GM18861 (cell line): ENCODE measurements at regions not wholly inside any gene's neighbourhood (a gene's known extent, or its start where the extent isn't known, plus 50 kb on each side); places are given as distances from the start of the nearest gene placed in this dataset.
"Not testable (repeated sequence)": the region's sequence is repeated elsewhere in the genome, so short reads cannot be mapped to it uniquely, and the experiment has no call there.

Experiments used
- ATAC-seq: cut with Tn5 transposase; IDR thresholded peaks from one replicate; pipeline ENCODE4 v1.9.1; 2021; ENCODE audit not compliant: unreplicated experiment

DNA sequence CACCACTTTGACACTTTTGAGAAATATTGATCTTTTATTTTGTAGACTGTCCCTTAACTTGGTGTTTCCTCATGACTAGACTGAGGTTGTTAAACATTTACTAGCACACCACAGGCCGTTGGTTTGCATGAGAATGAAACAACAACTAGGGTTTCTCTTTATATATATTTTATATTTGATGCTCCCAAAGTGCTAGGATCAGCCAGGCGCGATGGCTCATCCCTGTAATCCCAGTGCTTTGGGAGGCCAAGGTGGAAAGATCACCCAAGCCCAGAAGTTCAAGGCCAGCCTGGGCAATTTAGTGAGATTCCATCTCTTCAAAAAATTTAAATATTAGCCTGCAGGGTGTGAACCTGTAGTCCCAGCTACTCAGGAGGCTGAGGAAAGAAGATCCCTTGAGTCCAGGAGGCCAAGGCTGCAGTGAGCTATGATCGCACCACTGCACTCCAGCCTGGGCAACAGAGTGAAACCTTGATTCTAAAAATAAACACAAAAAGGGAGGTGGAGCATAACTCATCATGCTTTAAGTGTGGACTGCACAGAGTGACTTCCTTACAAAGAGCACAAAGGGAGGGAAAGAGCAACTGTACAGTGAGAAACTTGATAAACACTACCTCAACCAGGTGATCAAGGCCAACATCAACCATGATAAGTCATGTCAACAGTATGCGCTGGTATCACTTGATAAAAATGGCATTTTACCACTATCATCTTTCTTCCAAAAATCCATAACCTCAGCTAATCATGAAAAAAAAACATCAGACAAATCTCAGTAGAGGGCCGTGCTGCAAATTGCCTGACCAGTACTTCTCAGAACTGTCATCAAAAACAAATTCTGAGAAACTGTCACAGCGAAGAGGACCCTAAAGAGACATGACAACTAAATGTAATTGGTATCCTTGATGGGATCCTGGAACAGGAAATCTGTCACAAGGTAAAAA lies 72.8 kb upstream of the ATF7IP2 start:
- peak; percentile 87 for ATAC-seq

DNA sequence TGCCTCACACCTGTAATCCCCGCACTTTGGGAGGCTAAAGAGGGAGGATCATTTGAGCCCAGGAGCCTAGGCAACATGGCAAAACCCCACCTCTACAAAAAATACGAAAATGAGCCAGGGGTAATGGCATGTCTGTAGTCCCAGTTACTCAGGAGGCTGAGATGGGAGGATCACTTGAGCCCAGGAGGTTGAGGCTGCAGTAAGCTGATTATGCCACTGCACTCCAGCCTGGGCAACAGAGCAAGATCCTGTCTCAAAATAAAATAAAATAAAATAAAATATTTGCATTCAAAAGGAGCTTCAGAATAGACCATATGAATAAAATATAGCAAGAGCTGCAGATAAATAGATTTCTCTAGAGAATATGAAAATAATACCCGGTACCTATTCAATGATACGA lies 71.5 kb upstream of the ATF7IP2 start:
- no peak for ATAC-seq

DNA sequence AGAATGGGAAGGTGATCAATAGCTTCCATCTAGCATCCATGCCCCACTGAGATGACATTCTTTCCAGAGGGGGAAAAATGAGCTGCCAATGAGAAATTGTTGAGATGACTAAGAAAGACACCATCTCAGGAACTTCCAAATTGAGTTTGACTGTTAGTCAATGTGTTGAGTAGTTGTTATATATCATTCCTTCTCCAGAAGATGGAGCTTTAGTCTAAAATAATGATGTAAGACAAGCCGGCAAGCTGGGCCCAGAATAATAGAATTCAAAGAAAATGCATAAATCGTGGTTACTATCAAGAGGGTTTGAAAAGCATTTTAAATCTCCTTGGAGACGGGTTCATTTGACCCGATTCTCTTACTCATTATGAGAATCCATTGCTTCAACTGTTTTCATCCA lies 71.0 kb upstream of the ATF7IP2 start:
- ATAC-seq: no peak

DNA sequence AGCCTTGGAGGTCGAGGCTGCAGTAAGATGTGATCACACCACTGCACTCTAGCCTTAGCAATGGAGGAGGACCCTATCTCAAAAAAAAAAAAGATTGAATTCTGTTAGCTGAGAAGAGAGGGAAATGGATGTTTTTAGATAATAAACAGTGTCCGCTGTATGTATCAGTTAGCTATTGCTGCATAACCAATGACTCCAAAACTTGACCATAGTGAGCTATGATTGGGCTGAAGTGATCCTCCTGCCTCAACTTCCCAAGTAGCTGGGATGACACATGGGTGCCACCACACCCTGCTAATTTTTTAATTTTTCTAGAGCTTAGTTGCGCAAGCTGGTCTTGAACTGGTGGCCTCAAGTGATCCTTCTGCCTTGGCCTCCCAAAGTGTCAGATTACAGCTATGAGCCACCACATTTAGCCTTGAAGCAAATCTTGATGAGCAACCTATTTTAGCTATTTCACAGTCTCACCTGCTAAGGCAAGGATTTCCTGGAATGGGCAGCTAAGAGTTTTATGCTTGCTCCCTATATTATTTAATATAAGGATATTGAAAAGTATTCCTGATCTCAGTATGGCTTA lies 68.3 kb upstream of the ATF7IP2 start:
- no peak for ATAC-seq

DNA sequence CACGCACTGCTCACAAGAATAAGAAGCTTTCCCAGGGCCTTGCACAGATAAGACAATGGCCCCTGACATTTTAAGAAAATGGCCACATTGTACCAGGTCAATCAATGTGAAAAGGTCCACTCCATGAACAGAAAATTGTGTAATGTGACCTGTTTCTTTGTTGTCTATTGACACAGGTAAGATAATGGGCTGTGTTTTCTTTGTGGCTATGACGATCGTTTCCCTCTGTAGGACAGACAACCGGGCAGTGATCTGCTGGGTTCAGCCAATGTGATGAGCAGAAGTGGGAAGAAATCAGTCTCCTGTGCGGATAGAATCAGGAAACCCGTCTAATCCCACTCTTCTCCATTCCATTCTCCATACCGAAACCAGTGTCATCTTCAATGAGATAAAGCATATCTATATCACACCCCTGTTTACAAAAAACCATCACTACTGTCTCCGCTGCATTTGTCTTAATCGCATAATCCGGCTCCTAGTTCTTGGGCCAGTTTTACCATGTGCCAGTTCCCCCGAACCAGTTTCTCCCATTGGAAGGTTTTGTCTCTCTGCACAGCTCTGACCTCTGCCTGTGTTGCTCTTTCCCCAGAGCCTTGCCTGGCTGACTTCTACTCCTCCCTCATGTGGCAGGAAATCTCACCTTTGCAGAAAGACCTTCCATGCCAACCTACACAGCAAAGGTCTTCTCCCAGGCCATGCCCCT lies 66.9 kb upstream of the ATF7IP2 start:
- ATAC-seq: no peak

DNA sequence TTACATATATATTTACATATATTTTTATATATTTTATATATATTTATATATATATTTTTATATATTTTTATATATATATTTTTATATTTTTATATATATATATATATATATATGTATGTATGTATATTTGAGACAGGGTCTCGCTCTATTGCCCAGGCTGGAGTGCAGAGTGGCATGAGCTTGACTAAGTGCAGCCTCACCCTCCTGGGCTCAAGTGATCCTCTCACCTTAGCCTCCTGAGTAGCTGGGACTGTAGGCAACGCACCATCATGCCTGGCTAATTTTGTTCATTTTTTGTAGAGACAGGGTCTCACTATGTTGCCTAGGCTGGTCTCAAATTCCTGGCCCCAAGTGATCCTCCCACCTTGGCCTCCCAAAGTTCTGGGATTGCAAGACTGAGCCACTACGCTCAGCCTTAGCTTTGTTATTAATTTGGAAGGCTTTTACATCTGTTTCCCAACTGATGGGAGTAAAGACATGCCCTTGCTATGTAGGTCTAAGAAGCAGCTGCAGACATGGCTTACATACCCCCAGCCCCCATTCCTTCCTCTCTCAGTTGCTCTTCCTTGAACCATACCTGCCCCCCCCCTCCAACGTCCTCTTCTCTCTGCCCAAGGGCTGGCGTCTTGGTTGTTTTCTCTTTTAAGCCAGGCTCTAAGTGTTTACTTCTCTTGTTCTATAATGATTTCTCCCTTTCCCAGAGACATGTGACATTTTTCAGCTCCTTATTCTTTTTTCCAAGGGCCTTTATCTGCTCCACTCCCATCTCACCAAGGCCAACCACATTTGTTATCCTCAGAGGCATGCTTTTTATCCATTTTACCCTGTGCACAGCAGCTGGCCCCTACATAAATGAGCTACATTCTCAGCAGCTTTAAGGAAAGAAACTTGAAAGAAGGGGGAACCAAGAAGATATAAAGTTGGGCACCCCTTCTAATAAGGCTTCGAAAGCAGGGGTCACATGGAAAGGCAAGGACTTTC lies 64.2 kb upstream of the ATF7IP2 start:
- ATAC-seq: no peak

DNA sequence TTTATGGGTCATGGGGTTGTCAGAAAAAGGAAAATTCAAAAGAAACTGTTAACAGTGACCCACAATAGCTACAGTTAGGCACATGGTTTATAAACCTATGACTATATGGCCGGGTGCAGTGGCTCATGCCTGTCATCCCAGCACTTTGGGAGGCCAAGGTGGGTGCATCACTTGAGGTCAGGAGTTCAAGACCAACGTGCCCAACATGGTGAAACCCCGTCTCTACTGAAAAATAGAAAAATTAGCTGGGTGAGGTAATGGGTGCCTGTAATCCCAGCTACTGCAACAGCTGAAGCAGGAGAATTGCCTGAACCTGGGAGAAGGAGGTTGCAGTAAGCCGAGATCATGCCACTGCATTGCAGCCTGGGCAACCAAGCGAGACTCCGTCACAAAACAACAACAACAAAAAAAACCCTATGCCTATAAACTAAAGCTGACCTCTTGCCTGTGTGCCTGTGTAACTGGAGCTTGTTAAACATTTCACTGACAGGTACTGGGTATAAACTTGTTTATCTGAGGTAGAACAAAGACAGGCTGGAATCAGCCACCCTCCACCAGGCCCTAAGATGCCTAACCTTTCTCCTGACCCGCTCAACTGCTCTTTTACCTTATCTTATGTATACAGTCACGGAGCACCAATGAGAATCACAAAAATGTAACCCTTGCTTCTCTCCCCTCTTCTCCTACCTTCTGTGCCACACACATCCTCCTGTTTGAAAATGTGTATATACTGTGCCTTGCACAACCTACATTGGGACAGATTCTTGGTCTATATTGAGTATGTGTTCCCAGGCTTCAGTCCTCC lies 62.9 kb upstream of the ATF7IP2 start:
- no peak for ATAC-seq

DNA sequence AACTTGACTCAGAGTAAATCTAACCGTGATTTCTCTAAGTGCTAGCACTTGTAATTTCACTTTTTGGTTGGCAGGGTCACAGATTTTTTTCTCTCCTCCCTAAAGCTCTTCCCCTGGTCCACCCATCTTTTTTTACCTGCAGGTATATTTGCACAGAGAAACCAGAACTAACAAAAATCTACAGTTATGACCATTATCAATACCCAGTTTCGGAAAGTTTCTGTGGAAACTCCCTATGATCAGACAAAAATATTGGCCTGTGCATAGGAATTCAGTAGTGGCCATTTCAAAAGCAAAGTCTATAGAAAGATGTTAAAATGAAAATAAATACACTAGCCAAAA lies 62.4 kb upstream of the ATF7IP2 start:
- no peak for ATAC-seq

DNA sequence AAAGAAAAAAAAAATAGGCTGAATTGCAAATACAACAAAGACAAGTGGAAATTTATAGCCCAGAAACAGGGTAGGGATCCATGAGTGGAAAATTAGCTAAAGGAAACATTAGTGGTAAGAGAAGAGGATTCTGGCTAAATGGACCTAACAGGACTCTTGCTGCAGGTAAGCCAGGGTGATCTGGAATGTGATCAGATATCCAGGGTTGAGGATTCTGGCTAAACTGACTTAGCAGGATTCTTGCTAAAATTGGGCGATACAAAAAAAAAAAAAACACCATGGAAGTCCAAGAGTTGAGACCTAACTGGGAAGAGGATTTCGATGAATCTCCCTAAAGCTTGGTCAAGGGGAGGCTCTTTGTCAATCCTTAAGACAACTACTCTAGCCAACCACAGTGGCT lies 61.7 kb upstream of the ATF7IP2 start:
- ATAC-seq: no peak

DNA sequence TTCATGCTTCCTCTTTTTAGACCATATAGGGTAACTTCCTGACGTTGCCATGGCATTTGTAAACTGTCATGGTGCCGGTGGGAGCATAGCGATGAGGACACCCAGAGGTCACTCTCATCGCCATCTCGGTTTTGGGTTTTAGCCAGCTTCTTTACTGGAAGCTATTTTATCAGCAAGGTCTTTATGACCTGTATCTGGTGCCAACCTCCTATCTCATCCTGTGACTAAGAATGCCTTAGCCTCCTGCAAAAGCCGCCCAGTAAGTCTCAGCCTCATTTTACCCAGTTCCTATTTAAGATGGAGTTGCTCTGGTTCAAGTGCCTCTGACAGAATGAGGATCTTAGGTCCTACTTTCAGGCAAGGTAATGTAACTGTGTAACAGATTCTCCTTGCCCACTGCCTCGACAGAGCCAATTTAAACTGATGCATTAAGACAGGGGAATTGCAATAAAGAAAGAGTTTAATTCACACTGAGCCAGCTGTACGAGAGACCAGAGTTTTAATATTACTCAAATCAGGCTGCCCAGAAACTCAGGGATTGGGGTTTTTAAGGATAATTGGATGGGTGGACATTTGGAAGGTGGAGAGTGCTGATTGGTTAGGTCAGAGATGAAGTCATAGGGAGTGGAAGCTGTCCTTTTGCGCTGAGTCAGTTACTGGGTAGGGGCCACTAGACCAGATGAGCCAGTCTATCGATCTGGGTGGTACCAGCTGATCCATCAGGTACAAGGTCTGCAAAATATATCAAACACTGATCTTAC lies 59.9 kb upstream of the ATF7IP2 start:
- ATAC-seq: no peak

DNA sequence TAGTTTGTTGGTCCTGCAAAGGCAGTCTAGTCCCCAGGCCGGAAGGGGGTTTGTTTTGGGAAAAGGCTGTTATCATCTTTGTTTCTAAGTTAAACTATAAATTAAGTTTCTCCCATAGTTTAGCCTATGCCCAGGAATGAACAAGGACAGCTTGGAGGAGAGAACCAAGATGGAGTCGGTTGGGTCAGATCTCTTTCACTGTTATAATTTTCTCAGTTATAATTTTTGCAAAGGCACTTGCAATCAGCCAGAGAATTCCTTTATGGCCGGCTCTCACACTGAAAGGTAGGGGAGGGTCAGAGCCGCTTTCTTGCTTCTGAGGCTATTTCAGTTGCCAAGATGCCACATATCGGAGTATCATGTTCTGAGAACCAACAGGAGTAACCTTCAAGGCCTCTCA lies 59.2 kb upstream of the ATF7IP2 start:
- ATAC-seq: no peak

DNA sequence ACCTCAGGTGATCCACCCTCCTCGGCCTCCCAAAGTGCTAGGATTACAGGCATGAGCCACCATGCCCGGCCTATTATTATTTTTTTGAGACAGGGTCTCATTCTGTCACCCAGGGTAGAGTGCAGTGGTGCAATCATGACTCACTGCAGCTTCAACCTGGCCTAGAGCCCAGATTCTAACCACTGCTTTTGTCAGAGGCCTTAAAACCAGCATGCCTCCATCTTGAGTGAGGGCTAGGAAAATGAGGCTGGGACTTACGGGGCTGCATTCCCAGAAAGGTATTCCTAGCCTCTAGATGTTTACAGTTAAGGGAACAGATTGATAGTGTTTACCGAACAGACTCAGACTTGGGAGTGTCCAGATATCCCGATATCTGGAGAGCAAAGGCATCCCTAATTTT lies 57.6 kb upstream of the ATF7IP2 start:
- not testable (repeated sequence) for ATAC-seq

DNA sequence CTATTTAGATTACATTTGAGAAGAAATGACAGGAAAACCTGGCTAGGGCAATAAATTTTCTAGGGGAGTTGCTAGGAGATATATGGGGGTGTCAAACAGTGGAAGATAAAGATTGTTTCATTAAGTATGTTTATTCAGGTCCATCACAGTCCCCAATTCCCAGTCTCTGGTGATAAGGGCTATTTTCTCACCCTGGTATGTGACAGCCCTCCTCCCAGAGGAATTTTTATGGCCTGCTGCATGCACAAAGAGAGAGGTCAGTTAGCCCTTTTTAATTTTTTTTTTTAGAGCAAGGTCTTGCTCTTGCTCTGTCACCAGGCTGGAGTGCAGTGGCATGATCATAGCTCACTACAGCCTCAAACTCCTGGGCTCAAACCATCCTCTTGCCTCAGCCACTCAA lies 53.6 kb upstream of the ATF7IP2 start:
- ATAC-seq: no peak

DNA sequence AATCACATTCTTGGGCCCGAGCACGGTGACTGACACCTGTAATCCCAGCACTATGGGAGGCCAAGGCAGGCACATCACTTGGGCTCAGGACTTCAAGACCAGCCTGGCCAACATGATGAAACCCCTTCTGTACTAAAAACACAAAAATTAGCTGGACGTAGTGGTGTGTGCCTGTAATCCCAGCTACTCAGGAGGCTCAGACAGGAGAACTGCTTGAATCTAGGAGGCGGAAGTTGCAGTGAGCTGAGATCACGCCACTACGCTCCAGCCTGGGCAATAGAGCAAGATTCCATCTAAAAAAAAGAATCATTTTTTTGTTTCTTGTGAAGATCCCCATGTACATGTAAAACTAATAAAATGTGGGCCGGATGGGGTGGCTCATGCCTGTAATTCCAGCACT lies 53.1 kb upstream of the ATF7IP2 start:
- no peak for ATAC-seq

DNA sequence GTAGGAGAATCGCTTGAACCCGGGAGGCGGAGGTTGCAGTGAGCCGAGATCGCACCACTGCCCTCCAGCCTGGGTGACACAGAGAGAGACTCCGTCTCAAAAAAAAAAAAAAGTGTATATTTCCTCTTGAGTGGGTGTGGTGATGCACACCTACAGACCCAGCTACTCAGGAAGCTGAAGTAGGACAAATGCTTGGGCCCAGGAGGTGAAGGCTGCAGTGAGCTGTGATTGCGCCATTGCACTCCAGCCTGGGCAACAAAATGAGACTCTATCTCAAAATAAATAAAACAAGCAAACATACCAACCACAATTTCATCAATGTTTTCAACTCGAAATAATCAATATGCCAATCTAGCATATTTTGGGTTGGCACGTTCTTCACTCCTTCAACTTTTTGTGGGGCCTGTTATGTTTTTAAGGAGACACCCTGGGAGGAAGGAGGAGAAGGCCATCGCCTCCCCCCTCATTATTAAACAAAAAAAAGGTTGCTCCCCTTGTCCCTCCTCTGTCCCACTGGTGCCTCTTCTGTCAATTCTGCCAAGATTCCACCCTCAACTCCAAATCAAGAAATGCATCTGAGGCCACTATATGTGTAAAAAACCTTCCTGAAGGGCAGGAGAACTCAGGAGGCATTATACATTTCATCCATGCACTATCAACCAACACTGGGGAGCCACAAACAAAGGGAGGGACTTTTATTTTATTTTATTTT lies 52.4 kb upstream of the ATF7IP2 start:
- ATAC-seq: no peak

DNA sequence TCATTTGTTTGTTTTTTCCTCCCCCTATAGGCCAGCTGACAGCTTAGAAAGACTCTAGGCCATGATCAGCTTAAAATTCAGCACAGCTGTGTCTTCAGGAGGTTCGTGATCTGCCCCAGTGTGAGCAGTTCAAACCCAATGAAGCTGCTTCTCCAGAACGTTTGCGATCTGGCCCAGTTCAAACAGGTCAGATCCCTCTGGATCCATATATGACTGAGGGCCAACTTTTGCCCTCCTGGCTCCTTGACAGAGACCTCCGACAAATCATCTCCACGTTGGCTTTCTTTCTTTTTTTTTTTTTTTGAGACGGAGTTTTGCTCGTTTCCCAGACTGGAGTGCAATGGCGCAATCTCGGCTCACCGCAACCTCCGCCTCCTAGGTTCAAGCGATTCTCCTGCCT lies 50.2 kb upstream of the ATF7IP2 start:
- ATAC-seq: no peak
